ENCODE measurements at regions not wholly inside any gene's neighbourhood (a gene's known extent, or its start where the extent isn't known, plus 50 kb on each side); places are given as distances from the start of the nearest gene placed in this dataset.

GRCh38 chr11:15505155-15505554 lies 390.4 kb downstream of the INSC start:
- TF ChIP-seq GATA3 (IDR thresholded peaks at IDR 0.05; ENCODE audit: low read depth, low read length) (no peak; the same call in 1 of the 2 replicates), GATA2 (IDR thresholded peaks at IDR 0.05; ENCODE audit: low read depth, low read length) (no peak; the same call in 1 of the 2 replicates)

Data from SH-SY5Y (cell line).